HG02973 (cell line): ENCODE measurements at regions not wholly inside any gene's neighbourhood (a gene's known extent, or its start where the extent isn't known, plus 50 kb on each side); places are given as distances from the start of the nearest gene placed in this dataset.
"Not testable (repeated sequence)": the region's sequence is repeated elsewhere in the genome, so short reads cannot be mapped to it uniquely, and the experiment has no call there.

Source experiments
- ATAC-seq: cut with Tn5 transposase; IDR thresholded peaks from one replicate; pipeline ENCODE4 v1.9.1; 2021; ENCODE audit warnings: moderate library complexity; ENCODE audit not compliant: unreplicated experiment

DNA sequence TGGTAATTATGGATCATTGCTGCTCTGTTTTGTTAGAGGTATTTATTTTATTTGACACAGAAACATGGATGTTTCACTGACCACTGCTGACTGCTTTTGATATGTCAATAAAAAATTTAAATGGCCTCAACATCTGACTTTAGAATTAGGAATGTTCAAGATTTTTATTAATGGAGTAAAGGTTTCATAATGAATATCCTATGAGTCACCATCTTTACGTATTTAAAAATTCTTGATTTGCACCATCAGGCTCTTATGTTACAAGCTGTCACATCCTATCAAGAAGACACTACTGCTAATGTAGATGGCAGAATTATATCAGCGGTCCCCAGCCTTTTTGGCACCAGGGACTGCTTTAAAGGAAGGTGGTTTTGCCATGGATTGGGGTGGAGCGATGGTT is 578.7 kb upstream of the NRP1 start:
- no peak for ATAC-seq

GRCh38 chr10:33909476-33909875 is 575.0 kb upstream of the NRP1 start:
- not testable (repeated sequence) for ATAC-seq

DNA sequence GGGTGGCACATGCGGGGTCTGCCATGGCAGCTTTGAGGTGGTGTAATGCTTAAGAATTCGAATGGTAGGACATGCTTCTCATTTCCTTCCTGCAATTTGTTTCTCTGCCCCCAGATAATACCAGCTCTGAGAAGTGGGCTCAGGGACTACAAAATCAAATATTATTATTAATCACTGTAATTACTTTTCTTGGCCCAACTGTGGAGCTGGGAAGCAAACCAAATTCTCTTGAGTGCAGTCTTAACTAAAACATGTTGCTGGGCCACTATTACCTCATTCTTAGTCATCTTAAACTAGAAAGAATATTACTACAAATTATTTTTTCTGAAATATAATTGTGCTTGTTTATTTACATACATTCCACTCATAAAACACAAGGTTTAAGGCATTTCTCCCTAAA is 566.7 kb upstream of the NRP1 start:
- ATAC-seq: no peak

DNA sequence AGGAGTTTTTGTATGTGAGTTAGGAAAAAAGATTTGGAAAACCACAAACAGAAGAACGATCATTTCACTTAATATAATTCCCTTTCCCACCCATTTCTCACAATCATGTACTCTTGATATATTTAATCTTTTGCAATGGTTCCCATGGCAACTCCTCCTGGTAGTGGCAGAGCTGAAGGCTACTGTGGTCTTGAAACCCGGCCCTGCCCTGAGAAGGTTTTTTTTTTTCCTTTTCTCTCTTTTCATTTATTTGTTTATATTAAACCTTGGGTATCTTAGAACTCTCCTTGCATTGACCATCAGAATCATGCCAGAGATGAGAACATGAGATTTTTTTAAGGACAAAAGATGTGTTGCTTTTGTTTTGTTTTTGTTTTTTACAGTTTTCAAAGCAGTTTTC is 566.1 kb upstream of the NRP1 start:
- ATAC-seq: no peak

GRCh38 chr10:33899578-33900531 is 565.4 kb upstream of the NRP1 start:
- ATAC-seq: no peak

DNA sequence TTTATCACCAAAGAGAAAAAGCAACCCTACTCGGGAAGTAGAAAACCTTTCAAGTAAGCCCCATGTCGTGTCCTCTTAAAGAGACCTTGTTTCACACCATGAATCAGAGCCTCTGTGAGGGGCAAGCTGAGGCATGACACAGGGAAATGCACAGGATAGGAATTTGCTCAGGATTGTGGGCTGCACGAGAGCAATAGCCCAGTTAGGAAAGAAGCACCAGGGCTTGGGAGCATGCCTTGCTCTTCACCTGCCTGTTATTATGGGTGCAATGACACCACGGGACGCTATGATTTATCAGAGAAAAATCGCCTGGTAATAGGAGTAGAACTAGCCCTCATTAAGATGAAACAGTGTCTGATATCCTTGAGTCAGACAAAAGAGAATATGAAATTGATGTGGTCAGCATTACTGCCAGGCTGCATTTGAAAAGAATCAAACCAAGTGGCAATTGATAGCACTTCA is 562.9 kb upstream of the NRP1 start:
- no peak for ATAC-seq

DNA sequence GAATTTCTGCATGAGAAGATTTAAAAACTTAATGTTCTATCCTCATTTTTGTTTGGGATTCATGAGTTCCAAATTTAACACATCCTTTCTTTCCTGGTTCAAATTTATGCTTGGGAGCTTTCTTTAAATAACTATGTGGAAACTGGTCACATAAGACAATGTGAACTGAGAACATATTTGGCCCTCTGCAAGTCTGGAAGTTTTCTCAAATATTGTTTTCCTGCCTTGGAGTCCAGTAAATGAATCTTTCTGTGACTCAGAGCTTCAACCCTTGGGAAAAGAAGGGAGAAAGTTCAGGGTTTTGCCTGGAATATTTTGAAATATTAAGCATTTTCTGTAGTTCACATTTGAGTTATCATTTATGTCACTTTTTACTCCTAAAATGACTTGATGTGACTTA is 559.0 kb upstream of the NRP1 start:
- ATAC-seq: no peak

GRCh38 chr10:33889371-33889770 is 554.9 kb upstream of the NRP1 start:
- ATAC-seq: no peak

DNA sequence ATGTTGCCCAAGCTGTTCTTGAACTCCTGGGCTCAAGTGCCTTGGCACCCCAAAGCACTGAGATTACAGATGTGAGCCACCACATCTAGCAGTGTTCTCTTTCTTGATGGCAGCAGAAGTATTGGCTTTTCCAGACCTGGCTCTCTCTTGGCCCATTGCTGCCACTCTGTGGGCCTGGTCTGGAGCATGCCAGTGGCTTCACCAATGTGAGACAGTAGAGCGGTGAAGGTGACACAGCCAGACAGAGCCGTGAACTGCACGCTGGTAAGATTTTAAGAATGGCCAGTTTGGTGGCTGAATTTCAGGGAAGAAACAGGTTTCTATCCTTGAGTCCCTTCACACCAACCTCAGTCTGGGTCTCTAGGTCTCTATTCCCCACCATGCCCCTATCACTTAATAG is 552.7 kb upstream of the NRP1 start:
- ATAC-seq: no peak

GRCh38 chr10:33886299-33886698 is 551.8 kb upstream of the NRP1 start:
- ATAC-seq: no peak

- no peak for ATAC-seq
Measured at GRCh38 chr10:33884604-33885003, 550.1 kb upstream of the NRP1 start.

DNA sequence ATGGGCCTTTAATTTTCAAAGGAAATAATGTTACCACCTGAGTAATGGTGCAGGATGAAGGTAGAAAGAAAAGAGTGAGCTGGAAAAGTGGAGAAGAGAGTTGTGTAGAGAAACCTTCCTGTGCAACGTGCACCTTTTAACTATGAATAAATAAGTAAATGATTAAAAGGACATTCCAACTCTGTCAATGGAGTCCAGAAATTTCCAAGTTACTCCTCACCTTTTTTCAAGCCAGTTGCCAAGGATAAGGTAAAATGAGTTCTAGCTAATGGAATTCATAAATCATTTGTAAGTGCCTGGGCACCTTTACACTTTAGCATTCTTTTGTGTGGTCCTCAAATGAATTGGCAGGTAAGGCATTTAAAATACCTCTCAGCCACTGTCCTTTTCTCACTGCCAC is 549.4 kb upstream of the NRP1 start:
- ATAC-seq: no peak

GRCh38 chr10:33882996-33883395 is 548.5 kb upstream of the NRP1 start:
- no peak for ATAC-seq

DNA sequence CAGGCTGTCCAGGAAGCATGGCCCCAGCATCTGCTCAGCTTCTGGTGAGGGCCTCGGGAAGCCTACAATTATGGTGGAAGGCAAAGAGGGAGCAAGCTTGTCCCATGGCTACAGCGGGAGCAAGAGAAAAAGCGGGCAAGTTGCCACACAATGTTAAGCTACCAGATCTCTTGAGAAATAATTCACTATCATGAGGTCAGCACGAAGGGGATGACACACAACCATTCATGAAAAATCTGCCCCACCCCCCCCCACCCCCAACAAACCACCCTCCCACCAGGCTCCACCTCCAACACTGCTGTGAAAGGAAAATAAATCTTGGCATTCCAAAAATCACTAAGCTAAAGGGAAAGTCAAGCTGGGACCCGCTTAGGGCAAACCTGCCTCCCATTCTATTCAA is 545.8 kb upstream of the NRP1 start:
- no peak for ATAC-seq

DNA sequence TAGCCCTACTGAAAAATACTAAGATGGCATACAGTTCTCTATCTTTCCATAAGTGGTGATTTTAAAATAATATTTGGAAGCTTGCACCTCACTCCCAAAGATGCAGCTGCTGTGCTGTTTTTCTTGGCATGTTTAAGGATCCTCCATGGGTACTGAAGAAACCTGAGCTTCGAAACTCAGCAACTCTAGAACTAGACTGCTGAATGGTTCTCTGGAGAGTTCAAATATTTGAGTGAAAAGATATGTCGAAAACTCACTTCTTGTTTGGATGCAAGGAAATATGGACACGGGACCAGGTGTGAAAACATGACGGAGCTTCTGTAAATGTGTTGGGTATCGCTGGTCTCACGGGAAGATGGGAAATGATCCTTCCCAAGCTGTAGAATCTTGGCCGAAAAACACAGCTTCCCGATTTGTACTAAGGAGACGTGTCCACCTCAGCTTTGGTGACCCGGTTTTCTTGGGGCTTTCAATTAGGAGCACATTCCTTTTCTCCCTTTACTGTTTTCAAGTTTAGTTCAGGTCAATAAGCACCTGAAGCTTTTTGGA is 543.8 kb upstream of the NRP1 start:
- ATAC-seq: no peak

DNA sequence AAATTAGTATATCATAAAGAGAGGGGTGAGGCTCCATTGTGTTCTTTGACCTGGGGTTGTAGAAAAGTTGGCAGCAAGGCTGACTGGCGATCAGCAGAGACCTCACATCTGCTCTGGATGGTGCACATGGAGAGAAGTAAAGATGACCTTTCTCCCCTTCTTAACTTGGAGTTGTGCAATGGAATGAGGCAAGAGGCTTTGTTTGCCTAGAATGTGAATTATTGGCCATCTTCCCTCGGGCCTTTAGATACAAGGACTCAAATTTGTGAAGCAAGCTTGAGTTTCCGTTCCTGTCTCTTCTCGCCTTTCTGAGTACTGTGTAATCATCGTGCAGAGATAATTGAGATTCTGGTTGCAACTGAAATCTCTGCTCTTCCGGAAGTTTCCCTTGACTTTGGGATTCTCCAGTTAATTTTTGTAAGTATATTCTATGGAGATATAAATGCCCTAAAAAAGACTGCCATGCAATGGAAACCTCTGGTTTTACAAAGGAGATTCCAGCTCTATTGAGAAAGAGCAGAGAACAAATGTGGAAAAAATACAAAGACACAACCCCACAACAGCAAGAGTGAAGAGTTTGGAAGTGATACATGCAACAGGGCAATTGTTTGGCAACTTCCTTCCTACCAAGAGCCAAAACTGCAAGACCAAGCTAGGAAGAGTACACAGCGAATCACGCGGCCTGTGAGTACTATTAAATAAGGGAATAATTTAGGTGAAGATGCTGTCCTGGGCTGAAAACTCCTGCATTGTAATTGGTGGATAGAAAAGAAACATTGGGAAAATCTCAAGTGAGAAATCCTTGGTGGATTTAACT is 542.3 kb upstream of the NRP1 start:
- ATAC-seq: no peak

GRCh38 chr10:33875924-33876583 is 541.6 kb upstream of the NRP1 start:
- ATAC-seq: no peak

GRCh38 chr10:33871061-33871956 is 536.8 kb upstream of the NRP1 start:
- ATAC-seq: no peak

- no peak for ATAC-seq
Measured at GRCh38 chr10:33869481-33869880, 535.0 kb upstream of the NRP1 start.

- ATAC-seq: no peak
Measured at GRCh38 chr10:33869028-33869427, 534.6 kb upstream of the NRP1 start.
